ENCODE measurements at regions not wholly inside any gene's neighbourhood (a gene's known extent, or its start where the extent isn't known, plus 50 kb on each side); places are given as distances from the start of the nearest gene placed in this dataset.

DNA sequence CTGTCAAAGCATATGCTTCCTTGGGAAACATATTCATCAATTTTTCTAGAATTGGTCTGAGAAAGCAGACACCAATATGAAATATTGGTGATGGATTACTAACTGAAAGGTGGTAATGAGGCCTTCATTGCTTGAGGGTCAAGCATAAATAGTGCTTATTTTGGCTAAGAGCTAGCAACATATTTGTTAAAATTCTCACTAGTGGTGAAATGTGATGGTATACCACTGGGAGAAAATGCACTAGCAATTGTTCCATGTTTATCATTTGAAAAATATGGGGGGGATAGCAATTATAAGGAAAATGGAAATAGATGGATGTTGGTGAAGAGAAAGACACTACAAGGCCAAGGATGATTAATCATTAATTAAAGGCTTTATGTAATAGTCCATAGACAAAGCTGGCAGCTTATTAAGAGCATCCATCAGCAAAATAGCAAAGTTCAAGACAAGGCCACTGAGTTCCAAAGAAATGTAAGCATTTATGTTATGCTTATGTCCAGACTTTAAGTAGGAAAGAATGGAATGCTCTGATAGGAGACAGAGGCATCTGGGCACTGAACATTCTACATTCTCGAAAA lies 253.7 kb upstream of the PRDM9 start:
- DNase-seq, result no peak
- no peak for TF ChIP-seq POLR2A (IDR thresholded peaks at IDR 0.05)
- TF ChIP-seq, protein P1, sequence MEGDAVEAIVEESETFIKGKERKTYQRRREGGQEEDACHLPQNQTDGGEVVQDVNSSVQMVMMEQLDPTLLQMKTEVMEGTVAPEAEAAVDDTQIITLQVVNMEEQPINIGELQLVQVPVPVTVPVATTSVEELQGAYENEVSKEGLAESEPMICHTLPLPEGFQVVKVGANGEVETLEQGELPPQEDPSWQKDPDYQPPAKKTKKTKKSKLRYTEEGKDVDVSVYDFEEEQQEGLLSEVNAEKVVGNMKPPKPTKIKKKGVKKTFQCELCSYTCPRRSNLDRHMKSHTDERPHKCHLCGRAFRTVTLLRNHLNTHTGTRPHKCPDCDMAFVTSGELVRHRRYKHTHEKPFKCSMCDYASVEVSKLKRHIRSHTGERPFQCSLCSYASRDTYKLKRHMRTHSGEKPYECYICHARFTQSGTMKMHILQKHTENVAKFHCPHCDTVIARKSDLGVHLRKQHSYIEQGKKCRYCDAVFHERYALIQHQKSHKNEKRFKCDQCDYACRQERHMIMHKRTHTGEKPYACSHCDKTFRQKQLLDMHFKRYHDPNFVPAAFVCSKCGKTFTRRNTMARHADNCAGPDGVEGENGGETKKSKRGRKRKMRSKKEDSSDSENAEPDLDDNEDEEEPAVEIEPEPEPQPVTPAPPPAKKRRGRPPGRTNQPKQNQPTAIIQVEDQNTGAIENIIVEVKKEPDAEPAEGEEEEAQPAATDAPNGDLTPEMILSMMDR (IDR thresholded peaks at IDR 0.05), result no peak
- TF ChIP-seq EP300 (IDR thresholded peaks at IDR 0.05), result no peak
- 41 to 59% (median 41%) methylated on average over 1 of the region's 1 CpG for WGBS, 3 donors

DNA sequence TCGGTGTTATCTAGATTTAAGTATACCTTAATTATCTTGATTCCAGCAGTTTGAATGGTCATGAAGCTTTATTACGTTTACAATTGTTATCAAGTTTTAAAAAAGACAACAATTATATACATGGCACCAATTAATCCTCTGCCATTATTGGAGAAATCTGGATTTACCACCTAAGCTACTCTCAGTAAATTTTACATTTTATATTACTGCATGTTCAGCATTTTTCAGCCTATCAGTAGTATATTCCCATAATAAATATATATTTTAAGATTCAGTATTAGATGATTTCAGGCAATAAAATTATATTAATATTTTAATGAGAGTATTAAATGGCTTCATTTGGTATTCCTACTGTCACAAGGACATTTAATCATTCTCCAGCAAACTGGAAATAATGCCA lies 264.5 kb upstream of the PRDM9 start:
- WGBS, 3 donors, result 72 to 85% (median 82%) methylated on average over 2 of the region's 2 CpGs
- no peaks in the 10 kb centered on the region for H3K9me3 ChIP-seq

More for the DNA sequence above, 253.7 kb upstream of the PRDM9 start:
- no peaks in the 10 kb centered on the region for H3K36me3 ChIP-seq
- H3K4me3 ChIP-seq, result no peak overlapping the region
- no peaks in the 10 kb centered on the region for H3K9me3 ChIP-seq
- intact Hi-C loops (cut with DNase I), result no loop called here
- no peaks in the 10 kb centered on the region for H3K4me1 ChIP-seq (ENCODE audit: insufficient read depth)
- H3K27me3 ChIP-seq, result no peaks in the 10 kb centered on the region
- H3K27ac ChIP-seq, result no peak overlapping the region

DNA sequence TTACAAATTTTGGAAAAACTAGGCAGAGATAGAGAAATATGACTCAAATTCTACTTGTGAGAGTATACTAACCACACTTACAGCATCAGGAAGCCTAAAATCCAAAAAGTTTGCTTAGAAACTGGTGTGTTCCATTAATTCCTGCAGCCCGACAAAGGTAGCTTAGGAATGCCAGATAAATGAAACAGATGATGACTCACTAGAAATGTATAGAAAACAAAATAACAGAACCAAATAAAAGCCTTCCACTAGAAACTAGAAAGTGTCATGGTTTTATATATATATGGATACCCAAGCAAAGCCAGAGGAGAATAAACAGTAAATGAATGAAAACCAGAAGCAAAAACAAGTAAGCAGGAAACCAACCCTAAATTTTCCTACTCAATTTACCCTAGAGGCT lies 272.2 kb upstream of the PRDM9 start:
- WGBS, 3 donors, result 66 to 78% (median 67%) methylated on average over 1 of the region's 1 CpG
- Histone ChIP-seq H3K27me3 (no peaks in the 10 kb centered on the region), H3K36me3 (no peaks in the 10 kb centered on the region), H3K4me3 (no peak overlapping the region), H3K4me1 (ENCODE audit: insufficient read depth) (no peaks in the 10 kb centered on the region), H3K27ac (no peak overlapping the region), H3K9me3 (no peaks in the 10 kb centered on the region)
- no peak for TF ChIP-seq POLR2A (IDR thresholded peaks at IDR 0.05)
- TF ChIP-seq EP300 (IDR thresholded peaks at IDR 0.05), result no peak
- TF ChIP-seq, protein P1 (IDR thresholded peaks at IDR 0.05), result no peak
- intact Hi-C loops (cut with DNase I), result no loop called here
- no peak for DNase-seq

More for the DNA sequence above, 264.5 kb upstream of the PRDM9 start:
- Histone ChIP-seq H3K27me3 (no peaks in the 10 kb centered on the region), H3K4me1 (ENCODE audit: insufficient read depth) (no peaks in the 10 kb centered on the region), H3K36me3 (no peaks in the 10 kb centered on the region), H3K27ac (no peak overlapping the region), H3K4me3 (no peak overlapping the region)
- intact Hi-C loops (cut with DNase I), result no loop called here
- TF ChIP-seq POLR2A (IDR thresholded peaks at IDR 0.05) (no peak), EP300 (IDR thresholded peaks at IDR 0.05) (no peak)
- TF ChIP-seq, protein P1 (IDR thresholded peaks at IDR 0.05), result no peak
- no peak for DNase-seq

DNA sequence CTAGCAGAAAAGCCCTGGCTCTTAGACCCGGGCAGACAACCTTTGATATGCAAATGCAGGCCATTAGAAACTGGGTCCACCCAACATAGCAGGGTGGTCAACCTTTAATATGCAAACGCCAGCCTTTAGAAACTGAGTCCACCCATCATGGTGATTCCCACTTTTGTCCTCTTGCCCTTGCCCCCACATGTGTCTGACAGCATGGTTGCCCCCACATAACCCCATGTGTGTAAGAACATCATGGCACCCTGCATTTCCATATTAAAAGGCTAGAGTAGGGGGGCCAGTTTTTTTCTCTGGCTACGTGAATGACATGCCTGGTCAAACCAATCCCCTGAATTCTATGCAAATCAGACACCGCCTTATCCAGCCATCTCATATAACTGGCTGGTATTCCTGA lies 273.2 kb upstream of the PRDM9 start:
- intact Hi-C loops (cut with DNase I), result no loop called here
- no peak for DNase-seq
- Histone ChIP-seq H3K27me3 (no peaks in the 10 kb centered on the region), H3K4me3 (no peak overlapping the region), H3K27ac (no peak overlapping the region), H3K4me1 (ENCODE audit: insufficient read depth) (no peaks in the 10 kb centered on the region), H3K36me3 (no peaks in the 10 kb centered on the region), H3K9me3 (no peaks in the 10 kb centered on the region)
- TF ChIP-seq, protein P1 (IDR thresholded peaks at IDR 0.05), result no peak
- TF ChIP-seq POLR2A (IDR thresholded peaks at IDR 0.05) (no peak), EP300 (IDR thresholded peaks at IDR 0.05) (no peak)
- 69 to 73% (median 71%) methylated on average over 4 of the region's 4 CpGs for WGBS, 3 donors

Data from ovary (tissue), 7 donors.